ENCODE measurements at regions not wholly inside any gene's neighbourhood (a gene's known extent, or its start where the extent isn't known, plus 50 kb on each side); places are given as distances from the start of the nearest gene placed in this dataset.
A peak's percentile ranks its signal among the peaks of the same experiment; 100 is the strongest.

DNA sequence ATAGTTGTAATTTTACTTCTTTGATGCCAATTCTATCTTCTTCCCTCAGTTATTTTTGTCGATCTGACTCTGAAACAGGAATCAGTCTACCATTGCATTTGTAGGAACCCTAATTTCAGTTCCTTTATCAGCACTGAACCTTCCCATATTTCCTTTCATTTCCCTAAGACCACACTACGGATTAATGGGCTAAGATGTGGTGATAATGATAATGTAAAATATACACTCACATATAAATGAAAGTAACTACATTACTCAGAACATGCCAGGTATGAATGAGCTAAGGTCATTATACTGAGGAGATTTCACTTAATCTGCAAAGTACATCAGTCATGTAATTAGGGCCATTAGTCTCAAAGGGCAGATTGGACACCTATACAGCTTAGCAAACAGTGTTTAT is 60.2 kb upstream of the RFC3 start:
- H2BK15ac ChIP-seq (replicated peaks; ENCODE audit: low read depth) = no peak overlapping the region
- no peak overlapping the region for H3K9ac ChIP-seq (ENCODE audit: low read length)
- H3K4ac ChIP-seq (ENCODE audit: low read depth, low read length) = no peak overlapping the region
- no peak overlapping the region for H3K56ac ChIP-seq (ENCODE audit: low read length)
- no peak overlapping the region for H3K18ac ChIP-seq (ENCODE audit: low read length)
- H3K27me3 ChIP-seq (ENCODE audit: insufficient read depth, low read length, poor library complexity) = no peaks in the 10 kb centered on the region
- H3K79me1 ChIP-seq (ENCODE audit: low read length) = no peaks in the 10 kb centered on the region
- no peak overlapping the region for H2AK5ac ChIP-seq (ENCODE audit: low read length)
- no CpG with 5 or more reads among the region's 2 CpGs for WGBS (ENCODE audit: extremely low coverage, insufficient coverage, low lambda C conversion rate)
- no peaks in the 10 kb centered on the region for H3K36me3 ChIP-seq (ENCODE audit: control insufficient read depth, insufficient read depth, low read length)
- no peak for DNase-seq
- H2BK120ac ChIP-seq (ENCODE audit: low read depth, low read length) = no peak overlapping the region
- no peak overlapping the region for H4K5ac ChIP-seq (ENCODE audit: low read length)
- no peak overlapping the region for H3K4me3 ChIP-seq (ENCODE audit: low read length)
- H3K4me2 ChIP-seq (ENCODE audit: low read length) = no peak overlapping the region
- H3K23ac ChIP-seq (ENCODE audit: low read length) = no peak overlapping the region
- H3K4me1 ChIP-seq (ENCODE audit: control insufficient read depth, low read depth, low read length) = peaks cover 2% of the 10 kb centered on the region
- no peak overlapping the region for H3K27ac ChIP-seq (ENCODE audit: low read depth, low read length)
- no peaks in the 10 kb centered on the region for H3K79me2 ChIP-seq (ENCODE audit: control insufficient read depth, insufficient read depth, low read length)
- no peak overlapping the region for H4K8ac ChIP-seq (ENCODE audit: low read depth, low read length)
- H2BK5ac ChIP-seq (ENCODE audit: low read length) = no peak overlapping the region

DNA sequence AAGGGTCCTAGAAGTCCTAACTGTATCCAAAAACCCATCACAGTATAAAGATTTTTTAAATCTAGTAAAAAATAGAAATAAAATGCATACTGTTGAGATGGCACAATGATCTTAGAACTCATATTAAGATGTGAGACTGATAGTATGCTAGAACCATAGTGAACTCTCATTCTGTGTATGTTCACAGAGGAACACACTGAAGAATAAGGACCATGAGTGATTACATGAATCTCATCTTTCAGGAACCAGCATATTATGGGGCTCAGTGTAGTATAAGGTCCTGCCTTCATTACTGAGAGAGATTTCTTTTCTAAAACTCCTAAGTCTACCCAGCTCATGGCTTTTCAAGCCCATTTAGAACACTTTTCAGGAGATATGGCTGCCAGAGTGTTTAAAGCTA is 59.8 kb upstream of the RFC3 start:
- Histone ChIP-seq H3K4me2 (ENCODE audit: low read length) (no peak overlapping the region), H3K4me1 (ENCODE audit: control insufficient read depth, low read depth, low read length) (peaks cover 2% of the 10 kb centered on the region), H3K23ac (ENCODE audit: low read length) (no peak overlapping the region), H4K5ac (ENCODE audit: low read length) (no peak overlapping the region), H3K18ac (ENCODE audit: low read length) (no peak overlapping the region), H3K56ac (ENCODE audit: low read length) (no peak overlapping the region), H3K27ac (ENCODE audit: low read depth, low read length) (no peak overlapping the region), H3K4ac (ENCODE audit: low read depth, low read length) (no peak overlapping the region), H4K8ac (ENCODE audit: low read depth, low read length) (no peak overlapping the region), H3K27me3 (ENCODE audit: insufficient read depth, low read length, poor library complexity) (no peaks in the 10 kb centered on the region), H3K79me2 (ENCODE audit: control insufficient read depth, insufficient read depth, low read length) (no peaks in the 10 kb centered on the region), H3K4me3 (ENCODE audit: low read length) (no peak overlapping the region), H2BK120ac (ENCODE audit: low read depth, low read length) (no peak overlapping the region), H3K9ac (ENCODE audit: low read length) (no peak overlapping the region), H3K36me3 (ENCODE audit: control insufficient read depth, insufficient read depth, low read length) (no peaks in the 10 kb centered on the region), H2BK15ac (replicated peaks; ENCODE audit: low read depth) (no peak overlapping the region), H3K79me1 (ENCODE audit: low read length) (no peaks in the 10 kb centered on the region), H2AK5ac (ENCODE audit: low read length) (no peak overlapping the region), H2BK5ac (ENCODE audit: low read length) (no peak overlapping the region)
- DNase-seq = no peak

DNA sequence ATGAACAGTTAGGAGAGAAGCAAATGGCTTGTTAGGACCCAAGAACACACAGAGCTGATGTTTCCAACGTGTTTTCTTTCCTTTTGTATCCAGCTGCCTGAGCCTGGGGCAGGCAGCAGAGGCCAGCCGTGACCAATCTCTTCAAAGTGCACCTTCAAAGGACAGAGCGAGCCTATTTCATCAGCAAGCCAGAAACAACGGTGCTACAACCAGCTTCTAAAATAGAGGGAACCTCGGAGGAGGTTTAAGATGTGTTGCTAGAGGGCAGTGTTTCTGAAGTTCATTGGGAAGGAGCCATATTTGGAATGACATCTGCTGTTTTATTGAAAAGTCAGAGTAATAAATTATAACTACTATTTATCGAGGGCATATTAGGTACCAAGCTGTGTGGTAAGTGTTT is 56.2 kb upstream of the RFC3 start:
- Histone ChIP-seq H3K4ac (ENCODE audit: low read depth, low read length) (no peak overlapping the region), H3K23ac (ENCODE audit: low read length) (no peak overlapping the region), H4K5ac (ENCODE audit: low read length) (peak overlapping the region; percentile 74), H3K4me1 (ENCODE audit: control insufficient read depth, low read depth, low read length) (no peaks in the 10 kb centered on the region), H2BK5ac (ENCODE audit: low read length) (no peak overlapping the region), H3K4me2 (ENCODE audit: low read length) (no peak overlapping the region), H3K27ac (ENCODE audit: low read depth, low read length) (no peak overlapping the region), H2BK15ac (replicated peaks; ENCODE audit: low read depth) (no peak overlapping the region), H3K56ac (ENCODE audit: low read length) (no peak overlapping the region), H3K79me1 (ENCODE audit: low read length) (no peaks in the 10 kb centered on the region), H2BK120ac (ENCODE audit: low read depth, low read length) (no peak overlapping the region), H2AK5ac (ENCODE audit: low read length) (no peak overlapping the region), H3K27me3 (ENCODE audit: insufficient read depth, low read length, poor library complexity) (no peaks in the 10 kb centered on the region), H4K8ac (ENCODE audit: low read depth, low read length) (no peak overlapping the region), H3K4me3 (ENCODE audit: low read length) (no peak overlapping the region), H3K18ac (ENCODE audit: low read length) (no peak overlapping the region), H3K36me3 (ENCODE audit: control insufficient read depth, insufficient read depth, low read length) (no peaks in the 10 kb centered on the region), H3K9ac (ENCODE audit: low read length) (no peak overlapping the region), H3K79me2 (ENCODE audit: control insufficient read depth, insufficient read depth, low read length) (no peaks in the 10 kb centered on the region)
- peak; percentile 33 for DNase-seq
- WGBS (ENCODE audit: extremely low coverage, insufficient coverage, low lambda C conversion rate) = no CpG with 5 or more reads among the region's 6 CpGs

GRCh38 chr13:33763021-33763420 is 54.9 kb upstream of the RFC3 start:
- no CpG with 5 or more reads among the region's 2 CpGs for WGBS (ENCODE audit: extremely low coverage, insufficient coverage, low lambda C conversion rate)
- Histone ChIP-seq H3K4me2 (ENCODE audit: low read length) (no peak overlapping the region), H3K79me1 (ENCODE audit: low read length) (no peaks in the 10 kb centered on the region), H2BK5ac (ENCODE audit: low read length) (no peak overlapping the region), H3K18ac (ENCODE audit: low read length) (no peak overlapping the region), H4K5ac (ENCODE audit: low read length) (no peak overlapping the region), H3K27me3 (ENCODE audit: insufficient read depth, low read length, poor library complexity) (no peaks in the 10 kb centered on the region), H2AK5ac (ENCODE audit: low read length) (no peak overlapping the region), H3K27ac (ENCODE audit: low read depth, low read length) (no peak overlapping the region), H3K4ac (ENCODE audit: low read depth, low read length) (no peak overlapping the region), H3K23ac (ENCODE audit: low read length) (no peak overlapping the region), H3K4me1 (ENCODE audit: control insufficient read depth, low read depth, low read length) (no peaks in the 10 kb centered on the region), H3K36me3 (ENCODE audit: control insufficient read depth, insufficient read depth, low read length) (no peaks in the 10 kb centered on the region), H4K8ac (ENCODE audit: low read depth, low read length) (no peak overlapping the region), H3K79me2 (ENCODE audit: control insufficient read depth, insufficient read depth, low read length) (no peaks in the 10 kb centered on the region), H3K4me3 (ENCODE audit: low read length) (no peak overlapping the region), H3K9ac (ENCODE audit: low read length) (no peak overlapping the region), H2BK120ac (ENCODE audit: low read depth, low read length) (no peak overlapping the region), H3K56ac (ENCODE audit: low read length) (no peak overlapping the region), H2BK15ac (replicated peaks; ENCODE audit: low read depth) (no peak overlapping the region)
- DNase-seq = no peak

DNA sequence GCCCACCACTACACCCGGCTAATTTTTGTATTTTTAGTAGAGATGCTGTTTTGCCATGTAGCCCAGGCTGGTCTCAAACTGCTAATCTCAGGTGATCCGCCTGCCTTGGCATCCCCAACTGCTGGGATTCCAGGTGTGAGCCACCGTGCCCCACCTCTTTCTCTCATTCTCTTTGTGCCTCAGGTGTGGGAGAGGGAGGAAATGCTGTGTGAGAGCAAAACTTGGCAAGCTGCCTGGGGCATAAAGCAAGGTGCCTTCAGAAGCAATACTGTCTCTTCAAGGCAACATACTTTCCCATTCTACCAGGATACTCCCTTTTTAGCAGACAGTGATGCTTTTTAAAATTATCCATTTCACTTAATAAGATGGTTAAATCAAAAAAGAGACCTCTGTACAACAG is 53.2 kb upstream of the RFC3 start:
- Histone ChIP-seq H3K4me3 (ENCODE audit: low read length) (no peak overlapping the region), H3K23ac (ENCODE audit: low read length) (no peak overlapping the region), H3K79me1 (ENCODE audit: low read length) (no peaks in the 10 kb centered on the region), H3K36me3 (ENCODE audit: control insufficient read depth, insufficient read depth, low read length) (no peaks in the 10 kb centered on the region), H3K56ac (ENCODE audit: low read length) (no peak overlapping the region), H3K4me2 (ENCODE audit: low read length) (no peak overlapping the region), H3K27me3 (ENCODE audit: insufficient read depth, low read length, poor library complexity) (no peaks in the 10 kb centered on the region), H3K18ac (ENCODE audit: low read length) (no peak overlapping the region), H3K9ac (ENCODE audit: low read length) (no peak overlapping the region), H3K27ac (ENCODE audit: low read depth, low read length) (no peak overlapping the region), H3K4me1 (ENCODE audit: control insufficient read depth, low read depth, low read length) (no peaks in the 10 kb centered on the region), H4K8ac (ENCODE audit: low read depth, low read length) (no peak overlapping the region), H3K4ac (ENCODE audit: low read depth, low read length) (no peak overlapping the region), H3K79me2 (ENCODE audit: control insufficient read depth, insufficient read depth, low read length) (no peaks in the 10 kb centered on the region), H2BK120ac (ENCODE audit: low read depth, low read length) (no peak overlapping the region), H4K5ac (ENCODE audit: low read length) (no peak overlapping the region), H2BK15ac (replicated peaks; ENCODE audit: low read depth) (no peak overlapping the region), H2AK5ac (ENCODE audit: low read length) (no peak overlapping the region), H2BK5ac (ENCODE audit: low read length) (no peak overlapping the region)
- no CpG with 5 or more reads among the region's 3 CpGs for WGBS (ENCODE audit: extremely low coverage, insufficient coverage, low lambda C conversion rate)
- no peak for DNase-seq

DNA sequence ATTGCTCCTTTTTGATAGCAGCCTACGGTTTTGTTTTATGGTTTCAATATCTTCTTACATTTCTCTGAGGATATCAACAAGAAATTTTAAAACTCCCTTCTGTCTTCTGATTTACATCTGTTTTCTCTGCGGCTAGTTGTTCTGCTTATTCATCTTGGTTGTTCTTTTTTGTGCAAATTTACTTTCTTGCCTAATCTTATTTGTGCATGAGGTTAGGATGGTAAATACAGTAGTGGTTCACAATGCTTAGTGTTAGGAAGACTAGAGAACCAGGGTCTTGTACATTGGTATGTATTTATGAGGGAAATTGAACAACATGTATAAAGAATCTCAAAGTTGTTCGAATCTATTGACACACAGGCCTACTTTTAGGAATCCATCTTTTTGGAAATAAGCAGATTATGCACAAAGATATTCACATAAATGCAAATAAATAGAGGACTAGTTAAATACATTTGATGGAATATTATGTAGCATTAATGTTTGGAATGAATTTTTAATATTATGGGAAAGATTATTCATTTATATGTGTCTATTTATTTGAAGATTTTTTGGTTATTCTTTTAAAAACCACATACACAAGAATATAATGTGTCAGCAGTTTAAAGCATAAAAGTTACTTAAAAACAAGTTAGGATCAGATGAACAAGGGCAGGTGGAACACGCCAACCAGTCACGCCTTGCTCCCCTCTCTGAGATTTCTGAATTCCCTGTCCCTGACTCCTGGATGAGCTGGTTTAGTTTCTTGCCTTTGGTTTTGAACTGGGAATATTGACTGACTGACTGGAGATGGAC is 51.4 kb upstream of the RFC3 start:
- no peaks in the 10 kb centered on the region for H3K79me1 ChIP-seq (ENCODE audit: low read length)
- no peak overlapping the region for H3K9ac ChIP-seq (ENCODE audit: low read length)
- no peak overlapping the region for H3K23ac ChIP-seq (ENCODE audit: low read length)
- WGBS (ENCODE audit: extremely low coverage, insufficient coverage, low lambda C conversion rate) = no CpG with 5 or more reads among the region's 5 CpGs
- no peak overlapping the region for H3K4ac ChIP-seq (ENCODE audit: low read depth, low read length)
- no peak overlapping the region for H4K8ac ChIP-seq (ENCODE audit: low read depth, low read length)
- no peaks in the 10 kb centered on the region for H3K27me3 ChIP-seq (ENCODE audit: insufficient read depth, low read length, poor library complexity)
- H3K27ac ChIP-seq (ENCODE audit: low read depth, low read length) = no peak overlapping the region
- H3K36me3 ChIP-seq (ENCODE audit: control insufficient read depth, insufficient read depth, low read length) = no peaks in the 10 kb centered on the region
- no peaks in the 10 kb centered on the region for H3K79me2 ChIP-seq (ENCODE audit: control insufficient read depth, insufficient read depth, low read length)
- no peak overlapping the region for H3K4me3 ChIP-seq (ENCODE audit: low read length)
- no peak overlapping the region for H4K5ac ChIP-seq (ENCODE audit: low read length)
- no peak overlapping the region for H3K18ac ChIP-seq (ENCODE audit: low read length)
- no peak overlapping the region for H2BK5ac ChIP-seq (ENCODE audit: low read length)
- H2BK15ac ChIP-seq (replicated peaks; ENCODE audit: low read depth) = no peak overlapping the region
- no peak overlapping the region for H2AK5ac ChIP-seq (ENCODE audit: low read length)
- no peaks in the 10 kb centered on the region for H3K4me1 ChIP-seq (ENCODE audit: control insufficient read depth, low read depth, low read length)
- DNase-seq = no peak
- H3K56ac ChIP-seq (ENCODE audit: low read length) = no peak overlapping the region
- no peak overlapping the region for H2BK120ac ChIP-seq (ENCODE audit: low read depth, low read length)
- H3K4me2 ChIP-seq (ENCODE audit: low read length) = no peak overlapping the region
